HG02571 (cell line): ENCODE measurements at regions not wholly inside any gene's neighbourhood (a gene's known extent, or its start where the extent isn't known, plus 50 kb on each side); places are given as distances from the start of the nearest gene placed in this dataset.

Experiments used
- ATAC-seq: cut with Tn5 transposase; IDR thresholded peaks from one replicate; pipeline ENCODE4 v1.9.1; 2021; ENCODE audit warnings: mild to moderate bottlenecking, moderate library complexity; ENCODE audit not compliant: unreplicated experiment

DNA sequence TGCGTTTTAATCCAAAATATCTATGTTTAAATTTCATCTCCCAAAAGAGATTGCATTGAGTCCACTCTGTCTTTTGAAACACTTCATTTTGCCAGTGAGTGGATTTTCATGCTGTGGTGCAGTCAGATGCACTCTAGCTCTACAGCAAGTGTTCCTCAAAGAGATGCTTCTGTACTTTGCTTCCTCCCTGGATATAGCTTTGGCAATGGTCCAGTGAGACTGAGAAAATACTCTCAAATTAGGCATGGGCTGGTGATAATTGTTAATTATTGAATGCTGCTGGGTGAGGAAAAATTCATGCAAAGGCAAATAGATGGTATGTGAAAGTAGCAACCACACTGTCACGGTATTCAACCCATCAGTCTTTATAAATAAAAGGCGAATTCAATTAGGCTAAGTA lies 396.9 kb downstream of the ADGRL2 start:
- ATAC-seq, result no peak

DNA sequence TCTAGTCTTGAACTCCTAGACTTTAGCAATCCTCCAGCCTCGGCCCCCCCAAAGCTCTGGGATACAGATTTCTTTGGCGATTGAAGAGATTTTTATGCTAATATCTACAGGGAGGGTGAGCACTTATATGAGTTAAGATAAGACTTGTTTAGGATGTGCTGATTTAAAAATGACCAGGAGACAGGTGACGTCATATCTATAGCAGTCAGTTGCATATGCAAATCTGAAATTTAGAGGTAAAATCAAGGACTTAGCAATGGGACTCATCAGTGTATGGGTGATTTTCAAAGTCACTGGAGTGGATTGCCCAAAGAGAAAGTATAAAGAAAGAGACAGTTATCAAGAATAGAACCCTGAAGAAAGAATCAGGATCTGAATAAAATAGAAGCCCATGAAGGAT lies 394.5 kb downstream of the ADGRL2 start:
- ATAC-seq, result no peak

DNA sequence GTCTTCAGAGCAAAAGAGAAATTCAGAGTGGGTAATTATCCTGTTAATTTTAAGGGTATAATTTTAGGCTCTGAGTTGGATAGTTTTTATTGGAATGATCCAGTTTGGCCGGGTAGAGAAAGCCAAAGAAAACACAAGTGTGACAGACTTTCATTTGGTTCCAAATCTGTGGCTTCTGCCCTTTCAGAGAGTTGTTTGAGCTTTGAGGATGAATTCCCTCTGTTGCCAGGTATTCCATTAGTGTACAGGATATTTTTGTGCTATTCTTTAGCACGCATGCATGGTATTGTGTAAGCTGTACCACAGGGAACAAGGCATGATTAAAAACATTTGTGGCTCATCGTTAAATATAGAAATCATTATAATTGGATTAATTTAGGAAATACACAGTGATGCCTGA lies 384.4 kb downstream of the ADGRL2 start:
- ATAC-seq, result no peak

DNA sequence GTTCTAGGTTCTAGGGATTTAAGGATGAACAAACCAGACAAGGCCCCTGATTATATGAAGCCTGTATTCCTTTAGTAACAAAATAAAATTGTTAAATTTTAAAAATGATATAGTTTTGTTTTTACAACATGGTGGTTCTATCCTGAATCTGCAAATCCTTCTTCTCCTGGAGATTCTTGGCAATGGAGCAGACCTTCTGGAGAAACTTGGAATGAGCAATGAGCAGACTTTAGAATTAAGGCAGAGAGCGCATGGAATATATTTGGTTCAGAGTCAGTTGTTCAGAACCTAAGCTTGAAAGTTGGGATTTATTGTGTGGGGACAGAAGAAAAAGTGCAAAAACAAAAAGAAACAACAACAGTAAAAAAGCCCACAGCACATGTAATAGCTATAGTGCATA lies 381.1 kb downstream of the ADGRL2 start:
- ATAC-seq, result no peak

DNA sequence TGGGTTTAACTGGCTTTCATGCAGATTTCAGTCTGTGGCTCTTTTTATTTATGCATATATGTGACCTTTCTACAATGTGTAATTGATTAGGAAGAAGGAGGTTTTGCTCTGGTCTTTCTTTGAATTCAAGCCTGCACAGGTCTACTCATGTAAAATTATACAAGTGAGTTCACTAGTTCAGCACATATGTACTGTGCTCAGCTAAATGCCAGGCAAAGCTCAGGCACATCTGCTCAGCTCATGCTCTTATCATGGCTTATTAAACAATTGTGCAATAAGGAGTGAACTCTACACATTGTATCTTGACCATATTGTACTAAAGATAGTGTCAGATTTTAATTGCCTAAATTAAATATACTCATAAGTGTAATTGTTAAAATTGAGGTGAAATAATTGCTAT lies 378.4 kb downstream of the ADGRL2 start:
- ATAC-seq, result no peak

DNA sequence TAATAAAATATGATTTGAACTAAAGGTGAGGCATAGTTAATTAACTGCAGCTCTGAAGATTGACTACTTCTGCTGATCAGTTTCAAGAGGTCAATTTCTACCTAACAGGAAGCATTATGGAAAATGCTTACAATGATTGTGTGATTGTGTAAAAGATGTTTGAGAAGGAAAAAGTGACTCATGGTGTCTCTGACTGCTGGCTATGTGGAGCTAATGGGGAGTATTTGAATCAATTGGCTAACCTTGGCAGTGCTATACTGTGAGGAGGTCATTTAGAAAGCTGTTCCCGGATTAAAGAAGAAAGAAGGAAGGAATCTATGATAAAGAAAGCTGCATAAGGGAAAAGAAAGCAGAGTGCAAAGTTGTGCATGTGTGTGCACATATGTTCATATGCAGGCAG lies 376.5 kb downstream of the ADGRL2 start:
- no peak for ATAC-seq

DNA sequence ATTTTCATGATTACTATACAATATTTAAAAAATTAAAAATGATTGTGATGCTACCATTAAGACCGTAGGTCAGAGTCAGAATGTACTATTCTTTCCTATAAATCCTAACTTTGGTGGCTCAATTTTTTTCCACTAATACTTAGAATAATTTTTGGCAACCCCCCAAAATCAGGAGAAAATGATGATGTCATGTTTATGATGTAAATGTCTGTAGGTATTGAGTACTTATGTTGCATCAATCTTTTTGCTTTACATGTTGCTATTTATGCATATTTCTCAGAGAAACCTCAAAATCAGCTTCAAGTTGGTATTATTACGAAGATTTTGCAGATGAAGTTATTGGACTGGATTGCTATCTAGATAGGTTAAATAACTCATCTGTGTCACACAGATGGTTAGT lies 371.2 kb downstream of the ADGRL2 start:
- no peak for ATAC-seq

DNA sequence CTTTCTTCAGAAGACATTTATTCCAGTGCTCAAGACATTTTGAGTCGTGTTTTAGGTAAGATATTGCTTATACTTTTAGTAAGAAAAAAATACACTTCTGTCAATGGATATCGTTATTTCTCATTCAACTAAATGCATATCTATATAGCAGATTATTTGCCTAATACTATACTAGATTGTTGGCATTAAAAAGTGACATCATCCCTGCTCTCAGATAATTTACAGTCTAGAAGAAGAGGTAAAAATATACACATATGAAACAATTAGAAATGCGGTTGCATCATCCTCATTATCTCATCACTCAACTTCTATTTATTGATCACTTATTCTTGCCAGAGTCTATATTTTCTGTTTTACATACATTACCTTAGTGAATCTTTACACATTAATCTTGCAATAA lies 367.7 kb downstream of the ADGRL2 start:
- no peak for ATAC-seq

DNA sequence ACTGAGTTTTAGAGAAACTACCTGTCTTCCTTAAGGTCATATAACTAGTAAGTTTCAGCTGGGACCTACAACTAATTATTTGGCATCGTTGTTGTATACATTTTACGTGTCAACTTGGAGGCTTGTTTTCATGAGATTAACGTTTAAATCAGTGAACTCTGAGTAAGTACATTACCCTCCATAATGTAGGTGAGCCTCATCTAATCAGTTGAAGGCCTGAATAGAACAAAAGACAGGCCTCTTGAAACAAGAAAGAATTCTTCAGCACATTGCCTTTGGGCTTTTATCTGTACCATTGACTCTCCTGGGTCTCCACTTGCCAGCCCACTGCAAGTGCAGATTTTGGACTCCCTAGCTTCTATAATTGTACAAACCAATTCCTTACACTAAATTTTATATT lies 364.6 kb downstream of the ADGRL2 start:
- ATAC-seq, result no peak

DNA sequence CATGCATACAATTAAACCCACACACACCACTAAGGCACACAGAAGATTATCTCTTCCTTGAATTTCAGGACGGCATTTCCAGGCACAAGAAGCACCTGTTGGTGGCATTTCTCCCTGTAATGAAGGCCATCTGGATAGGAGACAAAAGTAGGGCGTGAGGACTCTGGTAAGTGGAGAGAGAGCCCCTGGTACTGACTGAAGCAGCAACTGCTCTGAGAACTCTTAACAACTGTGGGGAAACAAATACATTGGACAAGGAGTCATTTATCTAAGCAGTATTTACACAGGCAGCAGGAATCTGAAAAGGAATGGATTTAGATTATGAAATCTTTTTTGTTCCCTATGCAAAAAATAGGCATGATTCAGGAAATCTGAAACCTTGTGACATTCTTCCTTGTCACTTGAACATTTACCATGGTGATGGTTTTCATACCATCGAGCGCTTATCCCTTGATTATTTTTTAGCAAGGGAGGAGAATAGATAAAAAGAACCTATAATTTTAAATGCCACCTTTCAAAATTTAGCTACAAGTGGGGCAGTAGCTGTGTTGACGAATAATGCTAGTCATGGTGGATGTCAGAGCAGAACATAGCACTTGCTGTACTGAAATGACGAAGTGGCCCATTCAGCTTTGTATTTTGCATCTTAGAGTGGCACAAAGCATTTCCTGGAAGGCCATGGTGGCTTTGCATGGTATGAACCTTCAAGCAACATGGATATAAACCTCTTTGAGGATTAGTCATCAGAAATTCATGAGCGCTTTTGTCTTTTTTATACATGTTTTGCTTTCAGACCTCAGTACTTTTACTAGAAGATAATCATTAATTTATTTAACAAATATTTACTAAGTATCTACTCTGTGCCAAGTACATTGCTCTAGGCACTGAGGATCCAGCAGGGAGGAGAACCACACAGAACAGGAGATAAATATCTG lies 362.0 kb downstream of the ADGRL2 start:
- no peak for ATAC-seq

DNA sequence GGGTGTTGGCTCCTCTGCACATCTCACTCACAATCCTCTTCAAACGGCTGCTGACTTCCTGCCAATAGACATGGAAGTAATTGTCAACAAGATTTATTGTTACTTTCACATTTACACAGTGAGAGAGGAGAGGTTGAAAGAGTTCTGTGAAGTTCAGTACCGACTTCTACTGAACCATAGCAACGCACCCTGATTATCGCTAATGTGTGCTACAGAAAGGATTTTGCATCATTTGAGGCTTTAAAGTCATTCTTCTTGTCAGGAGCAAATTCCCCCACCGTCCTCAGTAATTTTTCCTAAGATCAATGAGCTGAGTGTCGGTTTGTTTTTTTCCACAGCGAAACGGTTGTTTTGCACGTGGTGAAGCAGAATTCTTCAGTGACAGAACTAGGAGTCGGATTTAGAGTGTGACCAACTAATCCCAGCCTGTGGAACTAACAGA lies 361.0 kb downstream of the ADGRL2 start:
- ATAC-seq, result no peak

DNA sequence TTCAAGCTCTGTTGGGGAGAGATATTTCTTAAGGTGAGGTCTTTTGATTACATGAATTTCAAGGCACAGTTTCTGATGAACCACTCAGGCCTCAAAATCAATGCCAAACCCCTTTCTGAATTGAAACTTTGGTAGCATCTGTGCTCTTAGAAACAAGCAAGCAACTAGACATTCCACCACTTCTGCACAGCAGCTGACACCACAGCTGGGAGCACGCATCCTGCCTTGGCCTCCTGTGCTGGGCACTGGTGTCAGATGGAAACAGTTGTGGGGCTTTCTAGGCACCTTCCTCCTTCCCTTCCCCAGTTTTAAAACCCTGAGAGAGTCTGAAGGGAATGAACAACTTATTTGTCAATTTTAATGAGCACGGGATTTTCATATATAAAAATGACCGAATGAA lies 360.2 kb downstream of the ADGRL2 start:
- no peak for ATAC-seq

DNA sequence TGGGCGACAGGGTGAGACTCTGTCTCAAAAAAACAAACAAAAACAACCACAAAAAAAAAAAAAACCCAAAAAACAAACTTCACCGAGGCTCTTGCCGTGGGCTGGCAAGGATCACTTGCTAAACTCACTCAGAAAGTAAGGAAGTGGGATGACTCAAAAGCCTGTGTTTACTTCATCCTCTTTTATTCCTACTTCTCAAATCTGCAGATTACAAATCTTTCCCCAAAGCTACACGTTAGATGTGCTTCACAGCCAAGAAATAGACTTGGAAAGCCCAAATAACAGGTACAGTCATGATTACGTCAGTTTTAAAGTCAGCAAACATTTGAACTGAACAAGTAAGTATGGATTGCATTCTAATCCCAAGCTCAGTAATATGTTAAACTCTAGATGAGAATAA lies 359.3 kb downstream of the ADGRL2 start:
- no peak for ATAC-seq

DNA sequence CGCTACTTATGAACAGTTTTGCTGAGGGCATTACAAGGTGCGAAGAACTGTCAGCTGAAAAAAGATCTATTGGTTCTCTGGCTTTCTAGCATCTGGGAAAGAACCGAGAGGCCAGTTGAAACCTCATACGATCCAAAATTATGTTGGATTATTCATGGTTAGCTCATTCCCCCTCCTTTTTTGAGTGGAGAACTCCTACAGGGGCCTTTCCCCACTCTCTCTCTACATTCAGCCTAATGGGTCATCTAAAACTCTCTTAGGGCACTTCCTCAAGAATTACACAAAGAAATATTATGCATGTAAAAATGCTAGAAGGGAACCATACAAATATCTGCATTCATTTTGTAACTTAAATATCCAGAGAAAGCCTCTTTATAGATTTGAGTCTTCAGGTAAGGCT lies 358.2 kb downstream of the ADGRL2 start:
- ATAC-seq, result no peak

DNA sequence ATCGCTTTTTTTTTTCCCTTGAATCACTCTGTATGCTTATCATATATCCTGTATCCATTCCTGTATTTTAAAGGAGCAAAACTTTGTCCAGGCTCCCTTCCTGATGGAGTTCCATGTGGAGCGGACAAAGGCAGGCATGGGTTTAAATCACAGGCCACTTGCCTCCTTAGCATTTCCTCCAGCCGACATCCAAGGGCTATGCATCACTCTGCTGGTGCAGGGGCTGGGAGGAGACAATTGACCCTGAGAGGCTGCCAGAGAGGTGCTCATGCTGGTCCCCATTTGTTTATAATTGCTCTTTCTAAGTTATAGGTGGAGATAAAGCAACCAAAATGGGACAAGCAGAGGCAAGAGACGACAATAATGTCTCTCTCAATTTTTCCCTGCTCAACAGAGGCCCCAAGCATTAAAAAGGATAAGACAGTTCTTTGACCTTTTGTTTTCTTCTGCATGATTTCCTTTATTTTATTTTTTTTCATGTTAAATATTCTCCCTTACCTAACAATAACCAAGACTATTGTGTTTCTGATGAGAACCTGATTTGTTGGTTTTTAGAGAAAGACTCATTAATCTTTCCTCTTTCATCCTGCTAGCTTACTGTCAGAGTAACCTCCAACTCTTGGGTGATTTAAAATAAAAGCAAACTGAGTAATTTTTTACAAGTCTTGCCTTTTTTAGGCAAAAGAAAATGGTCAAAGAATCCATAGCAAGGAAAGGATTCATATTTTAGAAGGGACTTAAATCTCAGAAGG lies 353.7 kb downstream of the ADGRL2 start:
- ATAC-seq, result no peak

DNA sequence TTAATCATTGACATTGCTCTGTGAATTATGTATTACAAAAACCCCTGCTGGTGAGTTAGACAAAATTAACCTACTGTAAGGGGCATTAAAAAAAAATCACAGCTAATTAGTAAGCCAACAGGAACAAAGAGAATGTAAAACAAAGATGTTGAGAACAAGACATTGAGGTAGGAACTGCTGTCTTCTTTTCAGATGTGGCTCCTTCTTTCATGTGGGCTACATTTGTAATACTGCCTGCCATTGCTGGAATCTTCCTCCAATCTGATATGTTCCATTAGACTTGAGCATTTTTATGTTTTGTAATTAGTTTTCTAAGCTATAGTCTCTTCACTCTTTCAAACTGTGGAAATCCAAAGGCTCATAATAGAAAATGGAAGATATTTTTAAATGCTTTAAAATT lies 353.0 kb downstream of the ADGRL2 start:
- no peak for ATAC-seq

DNA sequence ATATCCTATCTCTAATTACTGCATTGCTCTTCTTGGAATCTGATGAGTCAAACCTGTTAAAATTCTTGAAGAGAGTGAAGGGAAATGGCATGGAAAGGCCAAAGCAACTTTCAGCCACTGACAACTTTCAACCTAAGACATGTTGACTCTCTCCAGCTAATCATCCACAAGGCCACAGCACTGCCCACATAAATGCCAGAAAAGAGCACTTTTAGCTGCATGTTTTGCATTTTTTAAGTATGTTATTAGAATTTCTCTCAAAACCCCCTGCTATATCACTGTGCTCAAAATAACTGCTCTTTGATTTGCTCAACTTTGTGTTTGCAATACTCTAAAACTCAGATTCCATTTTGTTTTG lies 352.5 kb downstream of the ADGRL2 start:
- ATAC-seq, result no peak

DNA sequence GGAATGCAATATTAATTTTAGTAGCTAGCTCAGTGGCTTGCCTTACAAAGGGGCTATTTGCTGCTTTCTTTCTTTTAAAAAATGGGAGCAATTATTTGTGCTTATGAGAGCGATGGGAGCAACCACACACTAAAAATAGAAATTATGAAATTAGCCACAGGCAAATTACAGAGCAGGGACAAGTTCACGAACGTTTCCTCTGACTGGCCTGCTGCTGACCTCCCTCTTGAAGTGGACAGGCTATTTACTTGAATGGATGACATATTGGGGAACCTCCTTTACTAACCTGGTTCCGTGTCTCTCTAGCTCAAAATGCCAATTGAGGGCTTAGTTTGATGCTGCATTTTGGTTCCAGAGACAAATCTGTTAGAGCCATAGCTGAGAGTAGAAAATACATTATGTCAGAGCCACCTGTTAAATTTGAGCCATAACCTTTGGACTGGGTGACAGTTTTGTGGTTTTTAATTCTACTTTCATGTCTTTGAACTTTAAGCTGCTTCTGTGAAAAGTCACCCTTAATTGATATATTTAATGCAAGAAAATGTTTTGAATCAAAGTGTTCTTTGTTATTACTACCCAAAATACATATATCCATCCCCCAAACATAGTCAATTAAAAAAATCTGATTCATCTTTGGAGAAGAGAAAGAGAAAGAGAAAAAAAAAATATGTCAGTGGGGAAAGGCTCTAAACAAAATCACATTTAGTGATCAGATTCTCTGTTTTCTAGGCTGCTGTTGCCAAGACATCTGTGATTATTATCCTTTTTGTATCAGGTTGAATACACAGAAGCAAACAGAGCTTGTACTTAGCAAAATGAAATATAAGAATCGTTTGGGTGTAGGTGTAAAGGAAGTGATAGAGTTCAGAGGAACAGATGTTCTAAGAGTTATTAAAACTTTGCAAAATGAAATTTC lies 351.9 kb downstream of the ADGRL2 start:
- peak; percentile 64 for ATAC-seq

DNA sequence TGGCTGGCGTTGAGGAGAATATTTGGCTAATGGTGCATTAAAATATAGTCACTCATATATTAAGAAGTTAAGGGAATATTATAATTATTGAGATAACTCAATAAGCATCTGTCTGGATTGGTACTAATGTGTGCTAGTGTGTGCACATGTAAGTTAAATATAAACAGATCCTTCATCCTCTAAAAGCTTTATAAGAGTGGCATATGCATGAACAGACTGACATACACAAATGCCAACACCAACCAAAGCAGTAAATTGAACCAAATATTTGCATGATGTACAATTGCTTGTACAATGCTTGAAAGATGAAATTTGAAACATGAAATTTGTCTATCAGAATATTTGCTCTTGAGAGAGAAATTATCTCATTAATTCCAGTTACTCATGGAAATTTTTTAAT lies 344.9 kb downstream of the ADGRL2 start:
- ATAC-seq, result no peak

DNA sequence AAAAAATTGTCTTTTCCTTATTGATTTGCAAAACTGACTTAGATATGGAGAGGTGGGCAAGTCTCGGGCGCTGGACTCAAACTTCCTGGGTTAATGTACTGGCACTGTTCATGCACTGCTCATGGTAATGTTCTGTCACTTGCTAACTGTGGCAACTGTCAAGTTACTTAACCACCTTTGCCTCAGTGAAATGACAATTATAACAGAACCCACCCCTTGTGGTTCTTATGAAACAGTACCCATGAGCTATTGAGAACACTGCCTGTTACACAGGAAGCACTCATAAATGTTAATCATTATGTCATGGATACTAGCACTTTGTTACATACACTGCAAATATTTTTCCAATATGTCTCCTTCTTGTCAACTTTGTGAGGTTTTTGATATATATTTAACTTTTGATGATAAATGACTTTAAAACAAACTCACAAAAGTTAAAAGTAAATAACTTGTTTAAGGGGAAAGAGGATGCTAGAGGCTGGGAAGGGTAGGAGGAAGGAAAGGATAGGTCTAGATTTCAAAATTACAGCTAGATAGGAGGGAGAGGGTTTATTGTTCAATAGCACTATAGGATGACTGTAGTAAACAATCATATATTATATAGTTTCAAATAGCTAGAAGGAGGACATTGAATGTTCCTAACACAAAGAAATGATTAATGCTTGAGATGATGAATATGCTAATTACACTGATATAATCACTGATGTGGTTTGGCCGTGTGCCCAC lies 342.5 kb downstream of the ADGRL2 start:
- ATAC-seq, result no peak

DNA sequence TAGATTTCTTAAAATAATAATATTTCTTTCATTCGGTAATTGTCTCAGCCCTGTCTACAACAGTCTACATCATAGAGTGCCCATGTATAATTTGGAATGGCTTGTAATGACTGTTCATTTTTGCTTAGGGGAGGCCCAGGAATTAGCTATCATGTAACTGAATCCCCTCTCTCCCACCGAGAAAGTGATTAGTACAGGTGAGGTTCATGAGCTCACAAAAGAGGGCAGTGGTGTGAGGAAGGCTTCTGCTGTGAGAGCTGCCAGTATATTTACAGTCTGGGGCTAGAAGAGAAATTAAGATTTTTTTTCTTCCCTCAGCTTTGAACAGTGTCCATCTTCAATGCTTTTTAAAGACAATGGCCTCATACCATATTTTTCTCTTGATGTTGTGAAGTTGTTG lies 340.7 kb downstream of the ADGRL2 start:
- no peak for ATAC-seq
